Stimulated activated CD4-positive, alpha-beta T cell treated with anti-CD3 and anti-CD28 coated beads, Interleukin-12 subunit alpha, Interleukin-12 subunit beta, amount 100 ng/mL, for 48 hours (primary cell): ENCODE measurements at regions not wholly inside any gene's neighbourhood (a gene's known extent, or its start where the extent isn't known, plus 50 kb on each side); places are given as distances from the start of the nearest gene placed in this dataset.
"Not testable (repeated sequence)": the region's sequence is repeated elsewhere in the genome, so short reads cannot be mapped to it uniquely, and the experiment has no call there.

Experiments
- DNase-seq, 3 donors: peaks; one replicate each; pipeline ENCODE4 v3.0.0-alpha.2; 2020; ENCODE audit warnings: low read depth in 2 of 3, low spot score in 1 of 3

GRCh38 chr20:22815206-22815551 is 219.9 kb upstream of the SSTR4 start:
- DNase-seq, result no peak

- no peak for DNase-seq
Observed at GRCh38 chr20:22815603-22816315, 219.4 kb upstream of the SSTR4 start.

GRCh38 chr20:22818636-22819035 is 216.5 kb upstream of the SSTR4 start:
- DNase-seq, result no peak

- DNase-seq, result no peak
Observed at GRCh38 chr20:22819112-22819511, 216.0 kb upstream of the SSTR4 start.

- DNase-seq, result no peak
Observed at GRCh38 chr20:22819784-22820183, 215.3 kb upstream of the SSTR4 start.

GRCh38 chr20:22821081-22821727 is 213.9 kb upstream of the SSTR4 start:
- DNase-seq, result no peak

- no peak for DNase-seq
Observed at GRCh38 chr20:22821796-22822195, 213.3 kb upstream of the SSTR4 start.

GRCh38 chr20:22823119-22823518 is 212.0 kb upstream of the SSTR4 start:
- no peak for DNase-seq

- DNase-seq, result no peak
Observed at GRCh38 chr20:22824077-22824476, 211.0 kb upstream of the SSTR4 start.

- DNase-seq, result no peak
Observed at GRCh38 chr20:22825076-22825475, 210.0 kb upstream of the SSTR4 start.

- no peak for DNase-seq
Observed at GRCh38 chr20:22825546-22825945, 209.6 kb upstream of the SSTR4 start.

GRCh38 chr20:22826306-22827230 is 208.5 kb upstream of the SSTR4 start:
- DNase-seq, result no peak

- no peak for DNase-seq
Observed at GRCh38 chr20:22827916-22828315, 207.2 kb upstream of the SSTR4 start.

- no peak for DNase-seq
Observed at GRCh38 chr20:22829356-22829755, 205.8 kb upstream of the SSTR4 start.

GRCh38 chr20:22830138-22830537 is 205.0 kb upstream of the SSTR4 start:
- DNase-seq, result no peak

GRCh38 chr20:22830715-22831114 is 204.4 kb upstream of the SSTR4 start:
- not testable (repeated sequence) for DNase-seq

GRCh38 chr20:22833851-22834250 is 201.3 kb upstream of the SSTR4 start:
- no peak for DNase-seq

- no peak for DNase-seq
Observed at GRCh38 chr20:22834651-22835256, 200.4 kb upstream of the SSTR4 start.

GRCh38 chr20:22836211-22836610 is 198.9 kb upstream of the SSTR4 start:
- no peak for DNase-seq

GRCh38 chr20:22836877-22837276 is 198.2 kb upstream of the SSTR4 start:
- no peak for DNase-seq

- no peak for DNase-seq
Observed at GRCh38 chr20:22838001-22838400, 197.1 kb upstream of the SSTR4 start.

GRCh38 chr20:22841846-22842245 is 193.3 kb upstream of the SSTR4 start:
- no peak for DNase-seq
